ENCODE measurements at regions not wholly inside any gene's neighbourhood (a gene's known extent, or its start where the extent isn't known, plus 50 kb on each side); places are given as distances from the start of the nearest gene placed in this dataset.

GRCh38 chr2:57981083-57981768, 65.4 kb upstream of the VRK2 start:
- no peak for DNase-seq
- H3K36me3 Mint-ChIP-seq (ENCODE audit: low read depth): no peaks in the 10 kb centered on the region
- no peak overlapping the region for H3K4me3 Mint-ChIP-seq
- H3K9me3 ChIP-seq (ENCODE audit: control insufficient read depth, low read length, poor library complexity, severe bottlenecking): peaks cover 4% of the 10 kb centered on the region
- no peak for ATAC-seq
- no peak overlapping the region for H3K27ac Mint-ChIP-seq
- no peaks in the 10 kb centered on the region for H3K4me1 Mint-ChIP-seq
- no peaks in the 10 kb centered on the region for H3K27me3 Mint-ChIP-seq

DNA sequence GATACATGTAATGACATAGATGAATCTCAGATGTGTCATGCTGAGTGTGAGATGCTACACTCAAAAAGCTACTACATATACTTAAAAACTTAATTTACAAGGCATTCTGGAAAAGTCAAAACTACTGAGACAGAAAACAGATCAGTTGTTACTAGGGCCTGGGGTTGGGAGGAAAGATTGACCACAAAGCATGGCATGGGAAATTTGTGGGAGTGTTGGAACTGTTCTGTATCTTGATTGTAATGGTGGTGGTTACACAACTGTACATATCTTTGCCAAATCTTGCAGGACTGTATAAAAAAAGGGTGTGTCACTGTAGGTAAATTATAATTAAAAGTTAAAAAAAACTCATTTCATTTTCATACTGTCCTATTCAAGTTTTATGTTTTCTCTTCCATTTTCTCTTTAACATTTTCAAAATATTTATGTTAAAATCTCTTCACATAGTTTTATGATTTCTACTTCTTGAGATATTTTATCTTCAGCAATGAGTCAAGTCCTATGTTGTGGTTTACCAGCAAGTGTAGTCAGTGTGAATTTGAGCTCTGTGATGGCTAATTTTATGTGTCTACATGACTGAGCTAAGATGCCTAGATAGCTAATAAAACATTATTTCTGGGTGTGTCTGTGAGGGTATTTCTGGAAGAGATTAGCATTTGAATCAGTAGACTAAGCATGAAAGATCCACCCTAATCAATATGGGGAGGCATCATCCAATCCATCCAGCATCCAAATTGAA, 58.6 kb upstream of the VRK2 start:
- DNase-seq (no peak), ATAC-seq (no peak)
- Mint-ChIP-seq H3K4me3 (no peak overlapping the region), H3K36me3 (ENCODE audit: low read depth) (no peaks in the 10 kb centered on the region), H3K27ac (no peak overlapping the region), H3K4me1 (peaks cover 2% of the 10 kb centered on the region), H3K27me3 (no peaks in the 10 kb centered on the region)
- no peaks in the 10 kb centered on the region for H3K9me3 ChIP-seq (ENCODE audit: control insufficient read depth, low read length, poor library complexity, severe bottlenecking)

- Mint-ChIP-seq H3K4me3 (no peak overlapping the region), H3K36me3 (ENCODE audit: low read depth) (no peaks in the 10 kb centered on the region), H3K27ac (no peak overlapping the region), H3K4me1 (peaks cover 2% of the 10 kb centered on the region), H3K27me3 (no peaks in the 10 kb centered on the region)
- ATAC-seq: no peak
- no peak for DNase-seq
- no peaks in the 10 kb centered on the region for H3K9me3 ChIP-seq (ENCODE audit: control insufficient read depth, low read length, poor library complexity, severe bottlenecking)
Observed at GRCh38 chr2:57990118-57990725, 56.4 kb upstream of the VRK2 start.

Measured in T-helper 17 cell (primary cell).